ENCODE measurements at regions not wholly inside any gene's neighbourhood (a gene's known extent, or its start where the extent isn't known, plus 50 kb on each side); places are given as distances from the start of the nearest gene placed in this dataset.
"Not testable (repeated sequence)": the region's sequence is repeated elsewhere in the genome, so short reads cannot be mapped to it uniquely, and the experiment has no call there.

GRCh38 chr13:86253497-86253896 lies 454.3 kb upstream of the SLITRK6 start:
- not testable (repeated sequence) for DNase-seq

DNA sequence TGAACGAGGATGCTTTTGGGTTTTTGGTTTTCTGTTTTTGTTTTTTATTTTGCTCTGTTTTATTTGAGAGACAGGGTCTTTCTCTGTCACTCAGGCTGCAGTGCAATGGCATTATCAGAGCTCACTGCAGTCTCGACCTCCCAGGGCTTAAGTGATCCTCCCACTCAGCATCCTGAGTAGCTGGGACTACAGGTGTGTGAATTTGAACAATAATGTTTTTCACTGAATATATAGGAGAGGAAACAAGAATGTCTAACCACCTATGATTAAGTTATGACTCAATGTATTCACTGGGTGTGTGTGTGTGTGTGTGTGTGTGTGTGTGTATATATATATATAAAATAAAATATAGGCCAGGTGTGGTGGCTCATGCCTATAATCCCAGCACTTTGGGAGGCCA lies 456.6 kb upstream of the SLITRK6 start:
- not testable (repeated sequence) for DNase-seq

GRCh38 chr13:86269511-86269910 lies 470.3 kb upstream of the SLITRK6 start:
- DNase-seq: no peak

- no peak for DNase-seq
These were observed 483.2 kb upstream of the SLITRK6 start for GRCh38 chr13:86282442-86282841.

DNA sequence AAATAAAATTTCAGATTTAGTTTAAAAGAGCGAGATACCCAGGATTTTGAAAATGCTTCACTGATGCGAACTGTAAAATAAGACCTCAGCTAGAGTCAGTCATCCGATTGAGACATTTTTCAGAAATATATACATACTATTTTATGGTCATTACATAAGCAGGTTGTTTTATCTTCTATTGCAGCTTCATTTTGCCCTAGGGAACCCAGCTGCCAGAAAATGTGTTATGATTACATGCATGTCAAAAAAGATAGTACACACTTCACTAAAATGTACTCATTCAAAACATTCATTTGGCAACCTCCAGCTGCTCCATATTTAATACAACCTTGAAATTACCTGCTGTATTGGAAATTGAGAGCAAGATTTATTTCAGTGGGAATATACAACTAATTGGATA lies 483.8 kb upstream of the SLITRK6 start:
- DNase-seq: no peak

DNA sequence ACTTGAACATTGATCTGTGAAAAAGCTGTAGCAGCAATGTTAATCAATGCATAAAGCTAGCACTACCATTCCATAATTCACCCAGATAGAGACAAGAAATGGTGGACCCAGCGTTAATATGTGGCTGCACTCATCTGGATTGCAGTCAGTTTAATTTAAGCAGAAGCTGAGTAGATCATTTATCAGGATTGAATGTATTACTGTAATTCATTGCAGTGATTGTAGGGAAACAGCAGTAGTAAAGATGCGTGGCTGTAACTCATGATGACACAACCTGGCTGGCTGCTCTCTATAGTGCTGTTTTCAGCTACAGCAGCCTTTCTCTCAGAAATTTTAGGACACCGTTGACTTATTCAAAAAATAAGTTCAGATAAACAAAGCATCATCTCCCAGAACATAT lies 499.5 kb upstream of the SLITRK6 start:
- no peak for DNase-seq

- no peak for DNase-seq
These were observed 499.9 kb upstream of the SLITRK6 start for GRCh38 chr13:86299128-86299527.

GRCh38 chr13:86309881-86310280 lies 510.7 kb upstream of the SLITRK6 start:
- no peak for DNase-seq

DNA sequence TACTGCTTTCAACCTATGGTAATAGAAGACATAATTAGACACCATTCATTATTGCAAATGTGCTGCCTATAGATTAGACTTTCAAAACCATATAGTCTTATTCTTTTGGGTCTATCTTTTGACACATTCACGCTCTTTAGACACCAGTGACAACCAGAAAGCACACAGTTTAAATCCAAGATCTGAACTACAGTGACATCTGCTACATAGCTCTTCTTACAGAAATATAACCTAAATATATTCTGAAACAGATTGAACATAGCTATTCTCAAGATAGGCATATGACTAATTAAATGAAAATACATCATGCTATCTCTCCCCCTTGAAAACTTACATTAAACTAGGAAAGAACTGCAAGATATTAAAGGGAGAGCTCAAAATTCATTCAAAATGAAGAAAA lies 514.2 kb upstream of the SLITRK6 start:
- DNase-seq: no peak

DNA sequence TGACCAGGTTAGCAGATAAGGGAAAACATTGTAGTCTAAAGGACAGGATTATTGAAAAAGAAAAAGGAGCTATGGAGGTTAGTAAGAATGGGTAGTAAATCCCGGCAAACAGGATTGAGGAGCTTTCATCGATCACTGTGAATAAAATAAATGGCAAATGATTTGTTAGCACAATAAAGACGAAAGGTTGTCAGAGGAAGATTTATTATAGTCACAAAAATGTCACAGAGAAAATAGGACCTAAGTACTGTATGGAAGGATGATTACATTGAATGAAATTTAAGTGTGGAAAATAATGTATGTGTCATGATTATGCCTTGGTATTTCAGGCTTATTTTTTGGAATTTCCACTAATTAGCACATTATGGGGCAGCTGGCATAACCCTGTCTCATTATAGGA lies 519.2 kb upstream of the SLITRK6 start:
- DNase-seq: no peak

- no peak for DNase-seq
These were observed 525.0 kb upstream of the SLITRK6 start for GRCh38 chr13:86324191-86324590.

- DNase-seq: no peak
These were observed 556.1 kb upstream of the SLITRK6 start for GRCh38 chr13:86355301-86355700.

DNA sequence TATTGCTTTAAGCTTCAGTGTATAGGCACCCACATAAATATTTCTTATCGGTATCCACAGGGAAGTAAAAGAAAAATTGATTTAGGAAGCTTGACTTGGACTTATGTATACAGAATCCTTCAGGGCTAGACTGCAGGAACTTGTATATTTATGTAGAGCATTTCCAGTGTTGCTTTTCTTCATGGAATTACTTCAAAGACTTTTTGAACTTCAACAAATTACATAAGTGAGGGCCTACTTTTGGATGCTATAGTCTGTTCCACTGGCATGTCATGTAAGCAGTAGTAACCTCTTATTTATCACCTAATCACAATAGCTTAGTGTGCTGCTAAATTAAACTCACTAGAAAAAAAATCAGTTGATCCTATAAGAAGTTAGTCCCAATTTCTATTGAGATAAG lies 557.9 kb upstream of the SLITRK6 start:
- no peak for DNase-seq

DNA sequence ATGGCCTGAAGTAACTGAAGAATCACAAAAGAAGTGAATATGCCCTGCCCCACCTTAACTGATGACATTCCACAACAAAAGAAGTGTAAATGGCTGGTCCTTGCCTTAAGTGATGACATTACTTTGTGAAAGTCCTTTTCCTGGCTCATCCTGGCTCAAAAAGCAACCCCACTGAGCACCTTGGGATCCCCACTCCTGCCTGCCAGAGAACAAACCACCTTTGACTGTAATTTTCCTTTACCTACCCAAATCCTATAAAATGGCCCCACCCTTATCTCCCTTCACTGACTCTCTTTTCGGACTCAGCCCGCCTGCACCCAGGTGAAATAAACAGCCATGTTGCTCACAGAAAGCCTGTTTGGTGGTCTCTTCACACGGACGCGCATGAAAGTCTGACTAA lies 564.5 kb upstream of the SLITRK6 start:
- not testable (repeated sequence) for DNase-seq

GRCh38 chr13:86368924-86369323 lies 569.7 kb upstream of the SLITRK6 start:
- DNase-seq: no peak

GRCh38 chr13:86377451-86377850 lies 578.2 kb upstream of the SLITRK6 start:
- no peak for DNase-seq

DNA sequence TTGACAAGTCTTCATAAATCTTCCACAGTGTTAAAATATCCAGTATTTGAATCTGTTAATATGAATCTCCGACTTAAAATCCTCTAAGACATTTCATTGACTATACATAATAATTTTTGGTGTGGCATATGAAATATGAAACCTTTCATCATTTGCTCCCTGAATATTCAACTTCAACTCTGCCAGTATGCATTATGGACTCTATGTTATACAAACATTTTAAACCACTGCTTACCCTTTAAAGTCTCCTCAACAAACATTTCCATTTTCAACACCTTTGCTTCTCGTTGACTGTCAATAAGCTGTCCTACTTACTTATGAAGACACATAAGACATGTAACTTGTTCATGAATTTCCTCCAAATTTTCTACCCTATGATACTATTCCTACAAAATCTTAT lies 579.4 kb upstream of the SLITRK6 start:
- DNase-seq: no peak

DNA sequence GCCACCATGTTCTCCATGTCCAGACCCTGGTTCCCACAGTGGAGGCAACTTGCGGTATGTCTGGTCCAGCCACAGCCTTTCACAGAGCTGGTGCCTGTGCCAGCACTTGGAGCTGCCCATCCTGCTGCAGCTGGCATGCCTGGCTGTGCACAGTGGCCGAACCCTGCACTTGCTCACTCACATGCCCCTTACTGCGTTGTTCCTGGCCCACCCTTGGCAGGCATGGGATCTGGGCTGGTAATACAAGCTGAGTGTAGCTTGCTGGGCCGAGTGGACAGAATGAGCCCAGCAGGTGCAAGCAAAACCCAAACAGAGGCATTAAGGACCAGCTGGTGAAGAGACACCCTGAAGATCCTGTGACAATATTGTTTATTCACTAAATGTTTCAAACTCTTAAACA lies 583.9 kb upstream of the SLITRK6 start:
- no peak for DNase-seq

GRCh38 chr13:86383561-86383960 lies 584.3 kb upstream of the SLITRK6 start:
- DNase-seq: no peak

DNA sequence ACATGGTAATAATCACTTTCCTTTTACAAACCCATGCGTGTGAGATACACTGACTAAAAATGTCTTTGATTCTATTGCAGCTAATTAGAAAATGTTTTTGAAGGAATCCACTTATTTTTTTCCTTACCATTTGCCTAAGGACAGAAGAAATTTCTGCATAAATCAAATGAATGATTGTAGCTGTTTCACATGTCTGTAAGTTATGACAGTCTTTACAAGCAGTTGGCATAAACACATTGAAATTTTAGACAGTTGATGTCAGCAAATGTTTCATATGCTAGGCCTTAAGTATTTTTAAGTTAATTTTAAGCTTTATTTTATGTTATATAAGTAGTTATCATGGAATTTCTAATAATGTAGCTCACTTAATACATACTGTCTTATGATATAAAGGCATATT lies 598.4 kb upstream of the SLITRK6 start:
- no peak for DNase-seq

- DNase-seq: no peak
These were observed 600.4 kb upstream of the SLITRK6 start for GRCh38 chr13:86399572-86399971.

- DNase-seq: no peak
These were observed 603.3 kb upstream of the SLITRK6 start for GRCh38 chr13:86402500-86402899.

GRCh38 chr13:86403181-86403580 lies 604.0 kb upstream of the SLITRK6 start:
- DNase-seq: no peak

DNA sequence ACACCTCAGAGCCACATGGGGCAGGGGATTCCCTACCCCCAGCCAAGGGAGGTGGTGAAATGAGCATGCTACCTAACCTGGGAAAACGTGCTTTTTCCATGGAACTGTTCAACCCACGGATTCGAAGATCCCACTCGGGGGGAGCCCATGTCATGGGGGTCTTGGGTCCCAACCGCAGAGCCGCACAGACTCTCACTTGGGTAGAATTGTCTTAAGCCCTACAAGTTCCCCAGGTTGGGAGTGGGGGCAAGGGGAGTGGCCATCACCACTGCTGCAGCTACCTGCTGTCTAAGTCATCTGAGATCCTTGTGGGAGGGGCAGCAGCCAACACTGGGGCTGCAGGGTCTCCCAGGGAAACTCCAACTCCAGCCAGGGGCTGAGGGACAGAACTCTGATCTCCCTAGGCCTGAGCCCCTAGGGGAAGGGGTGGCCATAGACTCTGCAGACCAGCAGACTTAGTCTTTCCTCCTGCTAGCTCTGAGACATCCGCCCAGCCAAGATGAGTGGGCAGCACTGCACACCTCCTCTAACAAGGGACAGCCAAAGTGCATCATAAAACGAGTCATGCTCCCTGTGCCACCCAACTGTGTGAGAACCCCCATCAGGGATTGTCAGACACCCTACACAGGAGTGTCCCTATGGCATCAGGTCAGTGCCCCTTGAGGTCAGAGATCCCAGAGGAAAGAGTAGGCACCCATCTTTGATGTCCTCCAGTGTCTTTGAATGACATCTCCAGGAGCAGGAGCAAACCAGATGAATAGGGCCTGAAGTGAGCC lies 610.4 kb upstream of the SLITRK6 start:
- DNase-seq: no peak

DNA sequence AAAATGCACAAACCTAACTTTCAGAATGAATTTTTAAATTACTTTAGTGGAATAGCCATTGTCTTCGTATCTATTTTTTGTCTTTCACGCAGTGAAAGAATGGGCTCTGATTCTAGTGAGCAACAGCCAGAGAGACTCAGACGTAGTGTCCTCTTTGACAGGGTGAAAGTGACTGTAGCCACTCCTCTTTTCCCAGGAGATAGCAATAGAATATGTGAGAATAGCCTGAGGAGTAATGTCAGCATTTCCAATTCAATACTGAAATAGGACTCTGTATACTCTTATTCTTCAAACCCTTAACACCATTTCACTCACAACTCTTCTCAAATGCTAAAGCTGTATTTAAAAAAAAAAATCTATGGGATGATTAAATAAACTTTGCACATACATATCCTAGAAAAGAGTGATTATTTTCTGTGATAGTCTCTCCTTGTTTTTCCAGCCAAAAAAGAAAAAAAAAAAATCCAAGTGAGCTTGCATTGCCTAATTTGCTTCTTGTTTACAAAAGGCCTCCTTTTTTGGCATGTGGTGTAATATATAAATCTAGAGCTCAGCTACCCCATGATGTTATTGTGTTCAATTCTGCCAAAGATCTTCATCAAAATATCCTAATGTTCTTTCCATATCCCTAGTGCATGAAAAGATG lies 626.1 kb upstream of the SLITRK6 start:
- no peak for DNase-seq
